ENCODE measurements at regions not wholly inside any gene's neighbourhood (a gene's known extent, or its start where the extent isn't known, plus 50 kb on each side); places are given as distances from the start of the nearest gene placed in this dataset.

DNA sequence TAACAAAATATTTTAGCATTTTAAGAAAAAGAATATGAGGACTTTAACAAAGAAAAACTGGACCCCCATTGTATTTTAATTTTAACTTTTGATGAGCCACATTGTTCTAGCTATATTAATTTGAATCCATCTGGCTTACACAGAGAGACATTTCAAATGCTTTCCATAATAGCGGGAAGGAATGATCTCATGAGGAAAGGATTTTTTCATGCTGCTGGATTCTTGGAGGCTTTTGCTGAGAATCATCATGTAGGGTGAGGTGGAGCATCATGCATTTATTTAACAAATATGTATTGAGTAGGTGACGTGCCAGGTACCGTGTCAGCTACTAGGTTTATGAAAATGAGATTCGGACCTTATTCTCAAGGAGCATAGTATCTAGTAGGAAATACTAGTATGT lies 1006.3 kb downstream of the SORCS1 start:
- no peak overlapping the region for H3K56ac ChIP-seq (replicated peaks; ENCODE audit: insufficient read length, low read depth, low read length)
- no peak overlapping the region for H4K91ac ChIP-seq (replicated peaks; ENCODE audit: insufficient read length, low read length)
- TF ChIP-seq, protein P1, sequence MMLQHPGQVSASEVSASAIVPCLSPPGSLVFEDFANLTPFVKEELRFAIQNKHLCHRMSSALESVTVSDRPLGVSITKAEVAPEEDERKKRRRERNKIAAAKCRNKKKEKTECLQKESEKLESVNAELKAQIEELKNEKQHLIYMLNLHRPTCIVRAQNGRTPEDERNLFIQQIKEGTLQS (IDR thresholded peaks at IDR 0.05; ENCODE audit: insufficient read depth, low read depth, low read length): no peak
- TF ChIP-seq ASH2L (IDR thresholded peaks at IDR 0.05; ENCODE audit: low read length) (no peak), TBP (IDR thresholded peaks at IDR 0.05; ENCODE audit: low read depth, low read length) (no peak), RAD21 (IDR thresholded peaks at IDR 0.05 in 1 of 2, conservative IDR thresholded peaks at IDR 0.05 in 1 of 2; ENCODE audit: low read depth in 2 of 2, low read length in 2 of 2) (no peak), EP300 (IDR thresholded peaks at IDR 0.05; ENCODE audit: borderline replicate concordance in 1 of 2, low read depth in 2 of 2, low read length in 2 of 2) (no peak), RBBP5 (IDR thresholded peaks at IDR 0.05; ENCODE audit: borderline replicate concordance, low read depth, low read length) (no peak), BRCA1 (IDR thresholded peaks at IDR 0.05; ENCODE audit: low read depth, low read length) (no peak), SRF (IDR thresholded peaks at IDR 0.05; ENCODE audit: low read depth, low read length) (no peak)
- H3K79me2 ChIP-seq (ENCODE audit: control insufficient read depth in 1 of 2, insufficient read depth in 2 of 2, low read length in 2 of 2): no peaks in the 10 kb centered on the region
- no peak overlapping the region for H3K9ac ChIP-seq (replicated peaks in 1 of 4; ENCODE audit: extremely low read depth in 1 of 4, low read depth in 3 of 4, low read length in 3 of 4)
- ChIA-PET CTCF (ENCODE audit: partially characterized antibody) (interaction anchor here (1.0 kb wide), 1 partner anchor 101 kb away, joined by 3 read pairs; no protein-coding TSS in a partner anchor), POLR2A (ENCODE audit: partially characterized antibody) (no interaction called here)
- no peak overlapping the region for H2BK12ac ChIP-seq (ENCODE audit: low read depth, low read length)
- no peaks in the 10 kb centered on the region; the same call in 1 of the 2 replicates for H3K23me2 ChIP-seq (ENCODE audit: low read depth, low read length)
- H3K4ac ChIP-seq (replicated peaks; ENCODE audit: insufficient read length, low read depth, low read length): no peak overlapping the region
- H3K4me3 ChIP-seq (ENCODE audit: extremely low read depth in 1 of 4, insufficient read depth in 2 of 4, low read depth in 3 of 4, low read length in 4 of 4): no peak overlapping the region
- no peaks in the 10 kb centered on the region for H3K4me1 ChIP-seq (replicated peaks in 1 of 4; ENCODE audit: control insufficient read depth in 3 of 4, insufficient read depth in 4 of 4, low read length in 3 of 4)
- H3K27ac ChIP-seq (ENCODE audit: low read depth, low read length): no peak overlapping the region
- no peaks in the 10 kb centered on the region for H3K79me1 ChIP-seq (ENCODE audit: low read depth, low read length)
- H2BK20ac ChIP-seq (ENCODE audit: low read length): no peak overlapping the region
- H2AK5ac ChIP-seq (ENCODE audit: low read depth, low read length): no peak overlapping the region
- H3K36me3 ChIP-seq (ENCODE audit: control insufficient read depth in 2 of 4, insufficient read depth in 4 of 4, low read length in 3 of 4): no peaks in the 10 kb centered on the region
- no peak overlapping the region for H2BK120ac ChIP-seq (replicated peaks; ENCODE audit: low read depth, low read length)
- WGBS, 2 experiments (ENCODE audit: extremely low coverage in 1 of 2, insufficient coverage in 1 of 2, insufficient read length in 1 of 2, insufficient replicate concordance in 2 of 2, low coverage in 1 of 2, low lambda C conversion rate in 2 of 2, missing lambda C conversion rate in 1 of 2): 91% methylated on average over 4 of the region's 4 CpGs; no CpG with 5 or more reads in 1 of the 2 experiments
- H2AFZ ChIP-seq (ENCODE audit: low read length): no peak overlapping the region
- H3K4me2 ChIP-seq (ENCODE audit: insufficient read depth in 1 of 2, low read depth in 2 of 2, low read length in 2 of 2): no peak overlapping the region
- H3K18ac ChIP-seq (ENCODE audit: extremely low read depth, low read length): no peak overlapping the region
- no peak for FAIRE-seq
- H3K23ac ChIP-seq (ENCODE audit: insufficient read length): no peak overlapping the region
- no peak overlapping the region for H2BK15ac ChIP-seq (ENCODE audit: low read length)
- no peaks in the 10 kb centered on the region for H3K9me3 ChIP-seq (ENCODE audit: insufficient read depth in 2 of 2, low read depth in 1 of 2, low read length in 1 of 2)
- no peaks in the 10 kb centered on the region for H3K27me3 ChIP-seq (replicated peaks in 1 of 4; ENCODE audit: control insufficient read depth in 3 of 4, extremely low read depth in 1 of 4, insufficient read depth in 3 of 4, low read length in 3 of 4)
- H4K8ac ChIP-seq (ENCODE audit: extremely low read depth, insufficient read depth, low read length): no peak overlapping the region
- no peak for DNase-seq (ENCODE audit: low read depth in 1 of 2, low spot score in 2 of 2)
- no peaks in the 10 kb centered on the region for H4K20me1 ChIP-seq (replicated peaks in 1 of 2; ENCODE audit: control insufficient read depth in 1 of 2, insufficient read depth in 2 of 2, low read length in 2 of 2)
- no peak overlapping the region for H3K14ac ChIP-seq (ENCODE audit: insufficient read length)
- no peak overlapping the region for H4K5ac ChIP-seq (ENCODE audit: insufficient read length, low read depth, low read length)
- H2BK5ac ChIP-seq (ENCODE audit: low read depth, low read length): no peak overlapping the region
